ENCODE measurements at regions not wholly inside any gene's neighbourhood (a gene's known extent, or its start where the extent isn't known, plus 50 kb on each side); places are given as distances from the start of the nearest gene placed in this dataset. TPM values are rescaled to one million over a fixed set of nuclear protein-coding genes. Genes with fewer than 3 reads are reported as not detected.

DNA sequence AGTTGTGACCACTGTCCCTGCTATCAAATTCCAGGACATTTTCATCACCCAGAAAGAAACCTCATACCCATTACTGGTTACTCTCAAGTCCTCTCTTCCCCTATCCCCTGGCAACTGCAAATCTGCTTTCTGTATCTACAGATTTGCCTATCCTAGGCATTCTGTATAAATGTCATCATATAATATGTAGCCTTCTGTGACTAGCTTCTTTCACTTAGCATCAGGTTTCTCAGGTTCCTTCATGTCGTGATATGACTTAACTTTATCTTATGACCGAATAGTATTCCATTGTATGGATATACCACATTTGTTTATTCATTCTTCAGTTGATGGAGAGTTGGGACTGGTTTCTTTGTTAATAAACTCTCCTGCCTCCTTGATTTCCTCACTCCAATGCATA, 60.5 kb downstream of the PMAIP1 start:
- Histone ChIP-seq H3K4me3 (ENCODE audit: low read depth, low read length) (no peak overlapping the region), H3K27ac (ENCODE audit: low read depth) (no peak overlapping the region)
- 96% methylated on average over 2 of the region's 2 CpGs for WGBS

DNA sequence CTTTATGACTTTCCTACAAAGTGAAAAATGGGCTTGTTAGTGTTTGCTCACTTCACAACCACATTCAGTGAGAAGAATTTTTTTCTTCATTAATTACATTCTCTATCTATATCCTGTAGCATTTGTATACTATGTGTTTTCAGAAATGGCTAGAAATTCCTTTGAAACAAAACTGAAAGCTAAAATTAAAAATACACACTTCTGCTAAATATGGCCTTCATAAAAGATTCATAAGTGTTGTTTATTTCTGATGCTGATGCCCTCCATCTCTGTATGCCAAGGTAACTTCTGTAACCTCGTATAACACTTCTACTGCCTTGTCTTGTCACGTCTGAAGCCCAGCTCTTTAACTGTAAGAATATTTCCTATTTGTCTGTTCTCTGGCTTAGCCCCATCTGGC, 59.8 kb downstream of the PMAIP1 start:
- 78% methylated on average over 2 of the region's 2 CpGs for WGBS
- H3K4me1 ChIP-seq (ENCODE audit: insufficient read depth): no peaks in the 10 kb centered on the region
- H3K4me3 ChIP-seq (ENCODE audit: low read depth, low read length): no peak overlapping the region
- H3K27ac ChIP-seq (ENCODE audit: low read depth): no peak overlapping the region
- DNase-seq (ENCODE audit: extremely low spot score): no peak
- no peaks in the 10 kb centered on the region for H3K36me3 ChIP-seq (ENCODE audit: insufficient read depth)

More for the DNA sequence above, 60.5 kb downstream of the PMAIP1 start:
- Histone ChIP-seq H3K36me3 (ENCODE audit: insufficient read depth) (no peaks in the 10 kb centered on the region), H3K4me1 (ENCODE audit: insufficient read depth) (no peaks in the 10 kb centered on the region)
- DNase-seq (ENCODE audit: extremely low spot score): no peak

DNA sequence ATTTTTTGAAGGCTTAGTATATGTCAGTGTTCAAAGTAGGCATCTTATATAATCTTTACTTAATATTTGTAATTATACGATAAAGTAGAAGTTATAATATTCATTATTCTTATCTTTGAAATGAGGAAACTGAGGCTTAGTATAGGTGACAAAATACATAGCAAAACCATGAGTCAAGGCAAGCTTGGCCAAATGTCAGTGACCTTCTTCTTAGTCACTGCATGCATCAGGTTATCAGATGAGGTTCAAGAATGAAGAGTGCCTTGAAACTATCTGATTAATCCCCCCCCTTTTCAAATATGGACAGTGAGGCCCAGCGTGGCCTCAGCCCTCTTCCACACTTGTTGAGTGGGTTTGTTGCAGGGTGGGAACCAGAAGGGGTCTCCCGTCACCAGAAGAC, 59.3 kb downstream of the PMAIP1 start:
- WGBS: 85% methylated on average over 3 of the region's 3 CpGs
- no peaks in the 10 kb centered on the region for H3K4me1 ChIP-seq (ENCODE audit: insufficient read depth)
- H3K36me3 ChIP-seq (ENCODE audit: insufficient read depth): no peaks in the 10 kb centered on the region
- no peak overlapping the region for H3K27ac ChIP-seq (ENCODE audit: low read depth)
- no peak overlapping the region for H3K4me3 ChIP-seq (ENCODE audit: low read depth, low read length)
- no peak for DNase-seq (ENCODE audit: extremely low spot score)

DNA sequence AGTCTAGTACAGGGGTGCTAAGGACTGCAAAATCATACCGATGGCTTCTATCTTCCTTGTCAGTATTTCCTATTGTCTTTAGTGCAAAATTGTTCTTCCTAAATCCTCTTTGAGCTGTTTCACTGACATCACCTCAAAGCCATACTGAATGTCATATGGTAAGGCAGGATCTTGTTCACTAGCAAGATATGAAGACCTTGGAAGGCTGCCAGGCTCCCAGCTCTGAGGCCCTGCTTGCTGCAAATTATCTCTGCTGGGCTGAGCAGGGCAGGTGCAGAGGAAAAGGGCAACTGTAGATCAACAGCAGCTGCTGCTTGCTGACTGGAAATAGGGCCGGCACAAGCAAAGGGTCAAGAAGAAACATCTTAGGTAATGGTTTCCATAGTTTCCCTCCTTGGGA, 58.2 kb downstream of the PMAIP1 start:
- H3K27ac ChIP-seq (ENCODE audit: low read depth): no peak overlapping the region
- peak; percentile 43 for DNase-seq (ENCODE audit: extremely low spot score)
- H3K4me3 ChIP-seq (ENCODE audit: low read depth, low read length): no peak overlapping the region
- 8% methylated on average over 2 of the region's 2 CpGs for WGBS
- H3K36me3 ChIP-seq (ENCODE audit: insufficient read depth): no peaks in the 10 kb centered on the region
- H3K4me1 ChIP-seq (ENCODE audit: insufficient read depth): no peaks in the 10 kb centered on the region

GRCh38 chr18:59954755-59955156, 55.0 kb downstream of the PMAIP1 start:
- Histone ChIP-seq H3K36me3 (ENCODE audit: insufficient read depth) (no peaks in the 10 kb centered on the region), H3K27ac (ENCODE audit: low read depth) (no peak overlapping the region), H3K4me1 (ENCODE audit: insufficient read depth) (no peaks in the 10 kb centered on the region), H3K4me3 (ENCODE audit: low read depth, low read length) (no peak overlapping the region)
- DNase-seq (ENCODE audit: extremely low spot score): no peak
- WGBS: 30% methylated on average over 2 of the region's 2 CpGs

GRCh38 chr18:59954241-59954640, 54.4 kb downstream of the PMAIP1 start:
- DNase-seq (ENCODE audit: extremely low spot score): no peak
- Histone ChIP-seq H3K36me3 (ENCODE audit: insufficient read depth) (no peaks in the 10 kb centered on the region), H3K4me1 (ENCODE audit: insufficient read depth) (no peaks in the 10 kb centered on the region), H3K4me3 (ENCODE audit: low read depth, low read length) (no peak overlapping the region), H3K27ac (ENCODE audit: low read depth) (no peak overlapping the region)
- WGBS: 68% methylated on average over 1 of the region's 1 CpG

Small RNA genes in the stretch of these regions (small RNA-seq; reads per million reads assigned to genes)
- gene RN7SL342P: not detected
- gene RNU4-17P: not detected
- not detected for gene RNU6-567P
